ENCODE measurements at regions not wholly inside any gene's neighbourhood (a gene's known extent, or its start where the extent isn't known, plus 50 kb on each side); places are given as distances from the start of the nearest gene placed in this dataset.

GRCh38 chr10:120069700-120070099 is 177.2 kb downstream of the SEC23IP start (continued):
- TF ChIP-seq REST (IDR thresholded peaks at IDR 0.05) (no peak), NFE2L2 (conservative IDR thresholded peaks at IDR 0.05; ENCODE audit: low read length) (no peak)

DNA sequence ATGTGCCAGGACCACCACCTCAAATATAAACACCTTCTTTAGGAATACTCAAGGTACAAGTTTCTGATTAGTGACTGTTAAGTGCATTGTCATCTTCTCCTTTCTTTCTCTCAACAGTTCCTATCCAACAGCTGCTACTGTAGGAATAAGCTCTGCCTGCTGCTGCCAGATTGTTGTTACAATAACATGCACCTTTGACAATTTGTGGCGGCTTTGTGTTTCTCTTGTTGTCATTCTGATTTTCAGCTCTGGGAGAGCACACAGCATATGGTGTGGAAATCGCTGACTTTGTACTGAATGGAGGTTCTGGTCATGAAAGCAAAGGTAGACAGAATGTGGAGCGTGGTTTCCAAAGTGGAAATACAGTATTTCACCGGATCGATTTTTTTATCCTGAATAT is 182.8 kb downstream of the SEC23IP start:
- no peak for ATAC-seq
- DNase-seq (ENCODE audit: low read depth in 1 of 2, low spot score in 1 of 2) = no peak
- no peak overlapping the region for H3K4me3 ChIP-seq
- no peaks in the 10 kb centered on the region for H3K4me1 ChIP-seq
- no peak for TF ChIP-seq TP53 (CRISPR knock-in tag; IDR thresholded peaks at IDR 0.05)
- no peaks in the 10 kb centered on the region for H3K9me3 ChIP-seq
- FAIRE-seq = no peak
- ChIA-PET CTCF (no interaction called here), POLR2A (no interaction called here)
- no peak overlapping the region for H3K27ac ChIP-seq
- H3K4me2 ChIP-seq = no peak overlapping the region
- 3% methylated on average over 5 of the region's 5 CpGs for WGBS (ENCODE audit: missing lambda C conversion rate)

DNA sequence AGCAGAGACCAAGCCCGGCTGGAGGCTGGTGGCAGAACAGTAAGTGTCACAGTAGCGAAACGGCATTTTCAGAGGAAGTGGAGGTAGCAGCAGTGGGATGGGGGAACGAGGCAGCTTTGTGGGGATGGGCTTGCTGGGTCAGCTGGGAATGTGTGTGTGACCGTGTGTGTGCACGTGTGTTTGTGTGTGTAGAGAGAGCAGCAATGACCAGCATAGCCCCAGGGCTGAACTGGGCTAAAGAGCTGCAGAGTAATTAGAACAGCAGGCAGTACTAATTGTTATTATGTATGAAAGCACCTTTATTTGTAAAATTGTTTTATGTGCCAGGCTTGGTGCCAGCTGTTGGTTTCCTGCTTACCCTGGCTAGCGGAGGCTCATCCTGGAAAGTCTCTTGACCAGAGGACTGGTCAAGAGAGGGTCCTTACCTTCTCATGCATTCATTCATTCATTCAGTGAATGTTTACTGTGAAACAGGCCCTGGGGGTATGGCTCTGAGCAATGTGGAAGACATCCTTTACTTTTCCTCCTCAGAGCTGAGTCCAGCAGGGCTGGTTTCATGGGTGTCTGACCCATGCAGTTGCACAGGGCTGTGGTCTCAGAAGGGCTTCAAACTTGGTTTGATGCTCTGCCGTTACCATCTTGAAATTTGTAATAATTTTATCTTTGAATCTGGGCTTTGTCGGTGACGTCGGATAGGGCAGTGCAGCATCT is 184.6 kb downstream of the SEC23IP start:
- POLR2A ChIA-PET = no interaction called here
- WGBS (ENCODE audit: missing lambda C conversion rate) = 31% methylated on average over 11 of the region's 11 CpGs
- Histone ChIP-seq H3K9me3 (no peaks in the 10 kb centered on the region), H3K27ac (no peak overlapping the region), H3K4me3 (no peak overlapping the region), H3K4me1 (no peaks in the 10 kb centered on the region), H3K4me2 (no peak overlapping the region)
- TF ChIP-seq HOXA7 (CRISPR knock-in tag; IDR thresholded peaks at IDR 0.05) (no peak), ZFP36 (IDR thresholded peaks at IDR 0.05; ENCODE audit: borderline replicate concordance, partially characterized antibody) (no peak), HOXB5 (CRISPR knock-in tag; IDR thresholded peaks at IDR 0.05) (no peak), ESRRA (IDR thresholded peaks at IDR 0.05; ENCODE audit: borderline replicate concordance, low read length) (no peak), TFCP2L1 (CRISPR knock-in tag; IDR thresholded peaks at IDR 0.05) (no peak), HEYL (CRISPR knock-in tag; IDR thresholded peaks at IDR 0.05) (no peak), HOXB13 (CRISPR knock-in tag; IDR thresholded peaks at IDR 0.05; ENCODE audit: low read depth) (no peak), CHD2 (IDR thresholded peaks at IDR 0.05; ENCODE audit: low read length, partially characterized antibody) (no peak), POLR2AphosphoS2 (conservative IDR thresholded peaks at IDR 0.05; ENCODE audit: low read length) (no peak), TP53 (CRISPR knock-in tag; IDR thresholded peaks at IDR 0.05) (no peak), CHD4 (IDR thresholded peaks at IDR 0.05; ENCODE audit: borderline replicate concordance) (no peak), JUN (IDR thresholded peaks at IDR 0.05) (no peak), BHLHE40 (IDR thresholded peaks at IDR 0.05; ENCODE audit: low read depth, low read length) (no peak), ZNF302 (CRISPR knock-in tag; IDR thresholded peaks at IDR 0.05) (no peak), RCOR1 (IDR thresholded peaks at IDR 0.05; ENCODE audit: low read depth, low read length) (no peak), MAZ (IDR thresholded peaks at IDR 0.05; ENCODE audit: borderline replicate concordance, low read depth, low read length) (no peak), GATA3 (IDR thresholded peaks at IDR 0.05; ENCODE audit: borderline replicate concordance) (no peak)
- TF ChIP-seq, protein P1, sequence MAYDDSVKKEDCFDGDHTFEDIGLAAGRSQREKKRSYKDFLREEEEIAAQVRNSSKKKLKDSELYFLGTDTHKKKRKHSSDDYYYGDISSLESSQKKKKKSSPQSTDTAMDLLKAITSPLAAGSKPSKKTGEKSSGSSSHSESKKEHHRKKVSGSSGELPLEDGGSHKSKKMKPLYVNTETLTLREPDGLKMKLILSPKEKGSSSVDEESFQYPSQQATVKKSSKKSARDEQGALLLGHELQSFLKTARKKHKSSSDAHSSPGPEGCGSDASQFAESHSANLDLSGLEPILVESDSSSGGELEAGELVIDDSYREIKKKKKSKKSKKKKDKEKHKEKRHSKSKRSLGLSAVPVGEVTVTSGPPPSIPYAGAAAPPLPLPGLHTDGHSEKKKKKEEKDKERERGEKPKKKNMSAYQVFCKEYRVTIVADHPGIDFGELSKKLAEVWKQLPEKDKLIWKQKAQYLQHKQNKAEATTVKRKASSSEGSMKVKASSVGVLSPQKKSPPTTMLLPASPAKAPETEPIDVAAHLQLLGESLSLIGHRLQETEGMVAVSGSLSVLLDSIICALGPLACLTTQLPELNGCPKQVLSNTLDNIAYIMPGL (CRISPR knock-in tag; IDR thresholded peaks at IDR 0.05; ENCODE audit: borderline replicate concordance) = no peak
- no peak for FAIRE-seq
- CTCF ChIA-PET = no interaction called here
- no peak for ATAC-seq
- no peak for DNase-seq (ENCODE audit: low read depth in 1 of 2, low spot score in 1 of 2)
